Stimulated activated CD4-positive, alpha-beta T cell treated with anti-CD3 and anti-CD28 coated beads, Interleukin-2, amount 100 ng/mL, for 24 hours (primary cell): ENCODE measurements at regions not wholly inside any gene's neighbourhood (a gene's known extent, or its start where the extent isn't known, plus 50 kb on each side); places are given as distances from the start of the nearest gene placed in this dataset.

Source experiments
- DNase-seq, 2 donors: peaks; one replicate each; pipeline ENCODE4 v3.0.0-alpha.2; 2020

- no peak for DNase-seq
Observed at GRCh38 chr7:41207141-41207540, 495.7 kb downstream of the INHBA start.

- DNase-seq: no peak
Observed at GRCh38 chr7:41206267-41206666, 496.6 kb downstream of the INHBA start.

DNA sequence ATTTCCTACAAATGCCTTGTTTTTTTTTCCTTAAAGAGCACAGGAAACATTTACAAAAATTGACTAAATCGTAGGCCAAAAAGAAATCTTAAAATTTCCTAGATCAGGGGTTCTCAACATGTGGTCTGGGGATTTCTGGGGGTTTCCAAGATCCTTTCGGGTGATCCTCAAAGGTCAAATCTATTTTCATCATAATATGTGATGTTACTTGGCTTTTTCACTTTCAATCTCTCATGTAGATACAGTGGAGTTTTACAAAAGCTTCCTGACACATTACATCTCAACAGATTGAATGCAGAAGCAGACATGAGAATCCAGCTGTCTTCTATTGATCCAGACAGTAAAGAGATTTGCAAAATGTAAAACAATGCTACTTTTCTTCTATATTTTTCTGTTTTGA, 497.3 kb downstream of the INHBA start:
- DNase-seq: no peak

- no peak for DNase-seq
Observed at GRCh38 chr7:41203542-41203941, 499.3 kb downstream of the INHBA start.

DNA sequence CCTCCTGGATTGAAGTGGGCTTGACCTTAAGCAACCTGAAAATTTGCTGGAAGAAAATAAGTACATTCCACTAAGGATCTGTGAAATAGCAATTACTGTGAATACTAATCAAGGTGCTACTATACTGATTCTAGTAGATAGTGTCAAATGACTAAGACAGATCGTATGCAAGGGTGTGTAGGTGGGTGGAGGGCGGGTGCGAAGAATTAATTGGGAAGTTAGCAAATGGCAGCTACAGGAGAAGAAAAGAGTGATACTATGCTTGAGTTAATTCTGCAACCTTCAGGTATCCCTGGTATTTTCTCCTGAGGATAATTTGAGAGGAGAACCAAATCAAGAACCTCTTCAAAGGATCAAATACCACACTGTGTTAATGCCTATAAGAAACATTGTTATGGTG, 501.9 kb downstream of the INHBA start:
- no peak for DNase-seq

GRCh38 chr7:41199136-41199535, 503.8 kb downstream of the INHBA start:
- no peak for DNase-seq

- no peak for DNase-seq
Observed at GRCh38 chr7:41198502-41198901, 504.4 kb downstream of the INHBA start.

DNA sequence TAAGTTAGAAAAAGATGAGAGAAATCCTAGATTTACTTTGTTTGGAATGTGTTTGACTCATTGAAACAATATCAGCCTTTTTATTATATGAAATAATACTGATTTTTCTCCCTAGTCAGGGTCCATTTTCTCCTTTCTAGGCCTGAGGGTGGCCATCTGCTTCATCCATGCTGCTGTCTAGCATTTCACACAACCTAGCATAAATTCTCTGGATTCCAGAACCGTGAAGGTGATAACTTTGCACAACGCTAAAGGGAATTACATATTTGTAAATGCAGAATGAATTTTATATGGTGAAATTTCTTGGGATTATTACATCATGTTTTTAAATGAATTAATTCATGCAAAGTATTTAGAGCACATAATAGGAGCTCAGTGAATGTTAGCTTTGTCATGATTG, 505.1 kb downstream of the INHBA start:
- no peak for DNase-seq

DNA sequence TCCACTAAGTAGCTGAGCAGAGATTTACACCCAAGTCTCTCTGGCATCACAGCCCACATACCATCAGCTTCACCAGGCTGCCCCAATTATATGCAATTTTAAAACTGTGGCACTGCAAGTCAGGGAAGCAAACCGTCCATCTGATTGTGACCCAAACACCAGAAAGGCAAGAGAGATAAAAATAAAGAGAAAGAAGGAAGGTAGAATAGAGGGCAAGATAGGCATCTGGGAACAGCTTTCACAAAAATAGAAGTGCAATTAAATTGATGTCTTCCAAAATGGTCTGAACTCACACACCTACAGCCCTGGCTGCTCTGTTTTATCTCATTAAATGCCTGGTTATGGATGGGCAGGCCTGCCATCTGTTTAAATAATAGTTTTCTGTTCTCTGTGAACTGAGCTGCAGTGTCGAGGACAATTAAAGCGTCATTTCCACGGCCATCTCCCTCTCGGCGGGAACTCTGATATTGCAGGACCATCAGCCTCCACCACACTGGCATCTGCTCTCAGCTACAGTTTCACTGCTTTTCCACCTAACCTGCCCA, 509.1 kb downstream of the INHBA start:
- no peak for DNase-seq

DNA sequence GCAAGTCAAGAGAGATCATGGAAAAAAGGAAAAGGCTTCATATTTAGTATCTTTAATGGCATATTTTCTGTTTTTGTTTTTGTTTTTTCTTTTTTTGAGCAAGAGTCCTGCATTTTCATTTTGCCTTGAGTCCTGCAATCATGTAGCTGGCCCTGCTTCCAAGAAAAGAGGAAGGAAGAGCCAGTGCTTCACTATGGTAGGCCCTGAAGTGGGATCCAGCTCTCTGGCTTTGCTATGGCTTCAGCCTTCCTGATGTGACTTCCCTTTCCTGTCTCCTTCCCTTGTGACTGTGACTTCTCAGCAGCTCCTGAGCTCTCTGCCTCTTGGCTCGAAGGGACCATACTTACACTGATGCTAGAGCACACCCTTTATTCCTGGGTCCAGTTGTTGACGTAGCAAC, 512.3 kb downstream of the INHBA start:
- DNase-seq: no peak

DNA sequence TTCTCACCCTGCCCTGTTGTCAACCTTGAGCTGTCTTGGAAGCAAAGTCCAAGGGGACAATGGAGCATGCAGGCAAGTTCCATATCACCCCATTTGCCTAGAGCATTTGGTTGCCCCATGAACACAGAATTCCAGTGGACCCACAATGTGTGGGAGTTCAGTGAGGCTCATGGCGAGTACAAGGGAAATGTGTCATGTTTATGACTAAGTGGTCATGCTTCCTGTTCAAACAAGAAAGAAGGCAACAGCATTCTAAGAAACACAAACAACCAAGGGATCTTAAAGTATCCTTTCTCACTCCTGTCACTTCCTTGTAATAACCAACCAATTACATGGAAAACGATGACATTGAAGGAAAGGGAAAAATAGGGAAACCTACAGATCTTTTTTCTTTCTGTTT, 513.0 kb downstream of the INHBA start:
- no peak for DNase-seq

DNA sequence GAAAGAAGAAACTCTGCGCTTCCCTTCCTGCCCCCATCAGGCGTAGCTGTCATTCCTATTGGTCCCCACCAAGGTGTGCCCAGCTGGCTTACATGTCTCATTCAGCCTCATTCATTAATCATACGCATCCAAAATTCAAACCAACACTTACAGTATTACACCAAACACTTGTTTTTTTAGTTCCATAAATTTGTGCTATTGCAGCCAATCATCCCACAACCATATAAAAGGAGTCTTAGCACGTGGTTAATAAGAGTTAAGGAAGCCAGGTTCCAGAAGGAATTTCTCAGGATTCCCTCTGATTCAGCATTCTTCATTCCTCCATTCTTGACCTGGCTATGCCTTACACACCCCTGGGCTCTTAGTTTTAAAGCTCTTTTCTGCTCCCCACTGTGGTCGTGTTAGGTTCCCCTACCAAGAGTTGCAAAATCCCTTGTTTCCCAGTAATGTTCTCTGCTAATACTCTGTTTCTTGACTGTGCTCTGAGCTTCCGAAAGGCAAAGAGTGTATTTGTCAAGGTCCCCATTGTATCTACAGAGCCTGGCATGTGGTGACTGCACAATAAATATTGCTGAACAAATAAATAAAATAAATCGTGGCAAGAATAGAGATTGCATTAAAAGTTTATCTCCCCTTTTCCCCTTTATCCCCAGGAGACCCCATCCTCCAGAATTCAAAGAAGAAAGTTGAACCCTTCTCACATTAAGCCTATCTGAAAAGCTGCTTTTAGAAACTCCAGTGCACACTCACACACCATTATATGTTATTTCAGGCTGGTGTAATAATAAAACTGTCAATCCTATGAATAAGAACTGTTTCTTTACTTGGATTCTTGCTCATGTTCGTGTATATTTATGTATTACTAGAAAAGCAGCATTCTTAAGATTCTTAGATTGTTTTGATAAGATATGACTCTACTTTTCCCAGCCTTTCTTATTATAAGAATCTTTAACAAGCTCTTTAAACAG, 514.4 kb downstream of the INHBA start:
- DNase-seq: no peak

GRCh38 chr7:41187322-41187721, 515.6 kb downstream of the INHBA start:
- DNase-seq: no peak

- no peak for DNase-seq
Observed at GRCh38 chr7:41185851-41186250, 517.0 kb downstream of the INHBA start.

DNA sequence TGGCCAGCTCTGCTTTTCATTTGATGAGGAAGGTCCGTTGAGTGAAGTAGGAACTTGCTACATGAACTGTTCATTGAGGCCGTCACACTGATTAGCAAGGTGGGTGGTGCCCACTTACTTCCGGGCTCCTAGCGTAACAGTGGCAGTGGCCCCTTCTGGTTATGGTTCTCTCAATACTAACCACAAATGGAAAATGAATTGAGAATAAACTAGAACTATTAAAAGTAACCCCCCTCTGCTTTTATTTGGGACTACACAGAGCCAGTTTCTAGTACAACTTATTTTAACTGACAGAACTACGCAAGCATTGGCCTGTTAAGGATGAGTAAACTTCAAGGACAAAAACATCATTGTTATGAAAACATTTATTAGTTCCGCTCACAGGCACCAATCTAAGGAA, 519.1 kb downstream of the INHBA start:
- no peak for DNase-seq

DNA sequence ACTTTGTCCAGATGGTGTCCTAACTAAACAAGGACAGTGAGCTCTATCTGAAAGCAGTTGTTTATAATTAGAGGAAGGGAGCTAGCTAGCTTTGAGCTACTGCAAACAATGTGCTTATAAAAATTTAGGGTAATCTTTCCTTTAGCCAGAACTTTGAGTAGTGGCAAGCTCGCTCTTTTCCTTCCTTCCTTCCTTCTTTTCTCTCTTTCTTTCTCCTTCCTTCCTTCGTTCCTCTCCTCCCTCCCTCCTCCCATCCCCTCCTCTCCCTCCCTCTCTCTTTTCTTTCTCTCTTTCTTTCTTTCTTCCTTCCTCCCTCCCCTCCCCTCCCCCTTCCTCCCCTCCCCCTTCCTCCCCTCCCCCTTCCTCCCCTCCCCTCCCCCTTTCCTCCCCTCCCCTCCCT, 520.1 kb downstream of the INHBA start:
- DNase-seq: no peak

GRCh38 chr7:41175435-41175834, 527.5 kb downstream of the INHBA start:
- DNase-seq: no peak

GRCh38 chr7:41174521-41174920, 528.4 kb downstream of the INHBA start:
- DNase-seq: no peak

GRCh38 chr7:41170466-41170865, 532.4 kb downstream of the INHBA start:
- no peak for DNase-seq

DNA sequence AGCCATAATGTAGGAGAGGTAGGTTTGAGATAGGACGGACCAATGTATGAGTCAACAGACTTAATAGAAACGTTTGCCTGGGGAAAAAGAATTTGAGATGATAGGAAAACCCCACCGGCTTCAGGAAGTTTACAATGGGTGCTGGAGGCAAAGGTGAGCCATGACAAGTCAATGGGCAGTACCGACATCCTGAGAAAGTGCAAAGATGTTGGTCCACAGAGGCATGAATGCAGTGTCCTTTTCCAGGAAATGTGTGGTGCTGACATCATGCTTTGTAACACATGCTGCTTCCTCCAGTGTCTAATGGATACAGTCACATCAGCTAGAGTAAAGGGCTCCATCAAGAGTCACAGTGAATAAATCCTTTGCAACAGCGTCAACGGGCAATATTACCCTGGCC, 533.6 kb downstream of the INHBA start:
- DNase-seq: no peak

DNA sequence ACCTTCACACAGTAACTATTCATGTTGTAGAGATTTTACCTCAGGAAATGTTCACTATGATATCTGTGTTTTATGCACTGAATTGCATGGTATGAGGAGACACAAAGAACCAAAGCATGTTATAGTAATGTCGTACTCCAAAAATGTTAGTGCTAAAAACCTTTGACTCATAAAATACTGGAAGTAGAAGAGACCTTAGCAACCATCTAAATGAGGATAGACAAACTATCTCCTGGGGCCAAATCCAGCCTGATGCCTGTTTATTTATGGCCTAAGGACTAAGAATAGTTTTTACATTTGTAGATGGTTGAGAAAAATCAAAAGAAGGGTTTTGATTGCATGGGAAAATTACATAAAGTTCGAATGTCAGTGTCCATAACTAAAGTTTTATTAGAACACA, 535.1 kb downstream of the INHBA start:
- no peak for DNase-seq

- no peak for DNase-seq
Observed at GRCh38 chr7:41164440-41164839, 538.5 kb downstream of the INHBA start.

DNA sequence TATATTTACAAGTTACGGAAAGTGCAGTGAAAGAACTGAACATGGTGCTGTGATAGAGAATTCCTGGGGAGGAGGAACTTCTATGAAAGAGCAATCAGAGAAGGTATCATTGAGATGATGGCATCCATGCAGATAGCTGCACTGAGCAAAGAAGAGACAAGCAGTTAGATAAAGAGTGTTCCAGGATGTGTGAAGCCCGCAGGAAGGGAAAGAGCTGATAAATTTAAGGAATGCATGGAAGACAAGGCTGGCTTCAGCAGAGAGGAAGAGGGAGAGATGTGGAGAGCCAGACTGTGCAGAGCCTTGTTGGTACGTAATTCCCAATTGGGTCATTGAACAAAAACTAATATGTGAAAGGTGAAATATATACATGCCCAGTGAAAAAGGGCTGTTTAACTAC, 538.9 kb downstream of the INHBA start:
- no peak for DNase-seq

DNA sequence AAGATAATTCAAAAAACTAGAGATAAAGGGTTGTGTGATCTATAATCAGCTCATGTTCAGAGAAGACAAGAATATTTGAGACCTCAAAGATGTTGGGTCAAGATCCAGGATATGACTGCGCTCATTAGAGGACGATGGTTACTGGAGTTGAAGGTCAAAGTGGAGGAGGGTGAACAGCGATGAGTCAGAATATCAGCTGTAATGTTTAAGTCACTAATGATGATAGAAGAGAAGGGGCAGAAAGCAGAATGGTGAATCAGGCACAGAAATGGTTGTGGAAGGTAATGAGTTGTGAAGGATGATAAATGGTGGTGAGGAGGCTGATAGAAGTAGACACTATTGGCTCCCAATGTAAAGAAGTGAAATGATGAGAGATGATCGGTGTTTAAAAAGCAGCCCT, 540.3 kb downstream of the INHBA start:
- DNase-seq: no peak
